Upper lobe of right lung (tissue), 1 donor: ENCODE measurements at regions not wholly inside any gene's neighbourhood (a gene's known extent, or its start where the extent isn't known, plus 50 kb on each side); places are given as distances from the start of the nearest gene placed in this dataset.

ENCODE experiments used
- ATAC-seq: fragments of 200-7000 bp; cut with Tn5 transposase; one replicate; pipeline ENCODE4 v1.9.1; 2020; ENCODE audit warnings: mild to moderate bottlenecking, moderate library complexity
- DNase-seq: peaks from one replicate; pipeline ENCODE4 v3.0.0-alpha.2; 2020
- H3K27ac ChIP-seq: fragments of 200-600 bp; one replicate; pipeline ENCODE4 v1.8.0; 2022
- H3K27me3 ChIP-seq: fragments of 200-600 bp; one replicate; pipeline ENCODE4 v1.8.0; 2022; ENCODE audit warnings: mild to moderate bottlenecking
- H3K36me3 ChIP-seq: fragments of 200-600 bp; one replicate; pipeline ENCODE4 v1.8.0; 2022
- H3K4me1 ChIP-seq: fragments of 200-600 bp; one replicate; pipeline ENCODE4 v1.8.0; 2022
- H3K4me3 ChIP-seq: fragments of 200-600 bp; one replicate; pipeline ENCODE4 v1.8.0; 2022; ENCODE audit warnings: mild to moderate bottlenecking
- H3K9me3 ChIP-seq: fragments of 200-600 bp; one replicate; pipeline ENCODE4 v1.8.0; 2022
- intact Hi-C: fragments of 100-400 bp; cut with DNase I; formaldehyde crosslinking; loops from one replicate; pipeline ENCODE4 v1.11.0; 2022
- TF ChIP-seq, protein P1 (sequence below): fragments of 200-600 bp; IDR thresholded peaks from one replicate; pipeline ENCODE4 v1.8.0; 2022; ENCODE audit warnings: antibody characterized with exemption
- donor health status: DM: no; HTN: yes; CAD: no; lungs with severe emphysema.

DNA sequence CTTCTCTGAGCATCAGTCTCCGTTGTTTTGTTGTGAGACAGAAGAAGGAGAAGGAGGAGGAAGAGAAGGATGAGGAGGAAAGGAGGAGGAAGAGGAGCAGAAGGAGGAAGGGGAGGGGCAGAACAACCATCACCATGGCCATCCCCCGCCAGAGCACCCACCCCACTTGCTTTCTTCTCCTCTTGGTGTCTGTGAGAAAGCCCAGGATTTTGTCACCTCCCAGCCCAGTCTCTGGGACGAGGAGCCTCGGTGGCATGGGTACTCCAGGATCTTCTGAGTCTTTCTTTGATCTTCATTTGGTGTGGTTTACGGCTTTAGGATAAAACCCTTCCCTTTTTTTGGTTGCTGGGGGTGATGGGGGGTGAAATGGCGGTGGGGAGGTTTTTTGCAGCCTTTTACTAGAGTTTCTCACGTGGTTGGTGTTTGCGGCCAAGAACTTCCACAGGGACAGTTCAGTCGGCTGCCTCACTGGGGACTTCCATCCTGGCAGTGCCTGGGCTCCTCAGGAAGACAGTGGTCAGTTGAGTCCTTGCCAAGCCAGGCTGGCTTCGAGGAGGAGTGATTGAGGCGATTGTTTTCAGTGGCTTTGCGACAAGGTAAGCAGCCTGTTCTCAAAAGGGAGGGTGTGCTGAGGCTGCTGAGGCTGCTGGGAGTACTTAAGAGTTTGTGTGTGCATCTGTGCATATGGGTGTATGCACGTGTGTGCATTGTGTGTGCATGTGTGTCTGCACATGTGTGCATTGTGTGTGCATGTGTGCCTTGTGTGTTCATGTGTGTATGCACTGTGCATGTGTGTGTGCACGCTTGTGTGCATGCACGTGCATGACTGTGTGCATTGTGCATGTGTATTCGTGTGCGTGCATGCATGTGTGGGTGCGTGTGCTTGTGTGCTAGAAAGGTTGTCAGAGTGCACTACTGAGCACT, 567.5 kb downstream of the TBC1D22A start:
- Histone ChIP-seq H3K9me3 (no peaks in the 10 kb centered on the region), H3K27ac (no peak overlapping the region), H3K4me1 (no peaks in the 10 kb centered on the region), H3K36me3 (no peaks in the 10 kb centered on the region), H3K4me3 (no peak overlapping the region), H3K27me3 (no peaks in the 10 kb centered on the region)
- DNase-seq (no peak), ATAC-seq (no peak)
- TF ChIP-seq, protein P1, sequence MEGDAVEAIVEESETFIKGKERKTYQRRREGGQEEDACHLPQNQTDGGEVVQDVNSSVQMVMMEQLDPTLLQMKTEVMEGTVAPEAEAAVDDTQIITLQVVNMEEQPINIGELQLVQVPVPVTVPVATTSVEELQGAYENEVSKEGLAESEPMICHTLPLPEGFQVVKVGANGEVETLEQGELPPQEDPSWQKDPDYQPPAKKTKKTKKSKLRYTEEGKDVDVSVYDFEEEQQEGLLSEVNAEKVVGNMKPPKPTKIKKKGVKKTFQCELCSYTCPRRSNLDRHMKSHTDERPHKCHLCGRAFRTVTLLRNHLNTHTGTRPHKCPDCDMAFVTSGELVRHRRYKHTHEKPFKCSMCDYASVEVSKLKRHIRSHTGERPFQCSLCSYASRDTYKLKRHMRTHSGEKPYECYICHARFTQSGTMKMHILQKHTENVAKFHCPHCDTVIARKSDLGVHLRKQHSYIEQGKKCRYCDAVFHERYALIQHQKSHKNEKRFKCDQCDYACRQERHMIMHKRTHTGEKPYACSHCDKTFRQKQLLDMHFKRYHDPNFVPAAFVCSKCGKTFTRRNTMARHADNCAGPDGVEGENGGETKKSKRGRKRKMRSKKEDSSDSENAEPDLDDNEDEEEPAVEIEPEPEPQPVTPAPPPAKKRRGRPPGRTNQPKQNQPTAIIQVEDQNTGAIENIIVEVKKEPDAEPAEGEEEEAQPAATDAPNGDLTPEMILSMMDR = no peak
- intact Hi-C loops = no loop called here

DNA sequence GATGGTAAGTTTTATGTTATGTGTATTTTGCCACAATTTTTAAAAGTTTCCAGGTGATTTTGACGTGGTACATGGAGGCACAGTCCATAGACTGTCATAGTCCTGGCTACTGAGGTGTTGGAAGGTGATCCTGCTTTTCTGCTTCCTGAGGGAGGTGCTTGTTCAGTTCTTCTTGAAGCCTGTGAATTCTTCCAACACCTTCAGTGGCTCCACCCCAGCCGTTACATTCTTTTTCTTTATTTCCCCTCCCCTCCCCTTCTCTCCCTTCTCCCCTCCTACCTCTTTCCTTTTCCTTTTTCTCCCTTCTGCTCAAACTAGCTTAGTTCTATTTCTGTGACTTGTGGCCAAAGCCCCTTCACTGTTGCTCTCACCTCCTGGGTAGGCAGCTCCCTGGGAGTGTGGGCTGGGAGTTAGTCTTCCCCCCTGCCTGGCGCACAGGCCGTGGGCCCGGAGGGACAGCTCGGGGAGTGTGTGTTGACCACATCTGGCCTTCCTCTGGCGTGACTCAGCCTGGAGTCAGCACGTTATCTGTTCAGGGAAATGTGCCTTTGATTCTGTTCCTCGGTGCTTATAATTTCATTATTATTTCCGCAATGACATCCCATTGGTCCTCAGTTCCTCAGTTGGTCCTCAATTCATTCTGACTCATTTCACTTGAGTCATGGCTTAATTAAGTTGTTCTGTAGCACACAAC, 566.2 kb downstream of the TBC1D22A start:
- intact Hi-C loops = no loop called here
- TF ChIP-seq, protein P1 = no peak
- H3K4me1 ChIP-seq = no peaks in the 10 kb centered on the region
- no peaks in the 10 kb centered on the region for H3K36me3 ChIP-seq
- H3K27me3 ChIP-seq = no peaks in the 10 kb centered on the region
- H3K4me3 ChIP-seq = no peak overlapping the region
- DNase-seq = no peak
- no peak overlapping the region for H3K27ac ChIP-seq
- no peak for ATAC-seq
- H3K9me3 ChIP-seq = no peaks in the 10 kb centered on the region

DNA sequence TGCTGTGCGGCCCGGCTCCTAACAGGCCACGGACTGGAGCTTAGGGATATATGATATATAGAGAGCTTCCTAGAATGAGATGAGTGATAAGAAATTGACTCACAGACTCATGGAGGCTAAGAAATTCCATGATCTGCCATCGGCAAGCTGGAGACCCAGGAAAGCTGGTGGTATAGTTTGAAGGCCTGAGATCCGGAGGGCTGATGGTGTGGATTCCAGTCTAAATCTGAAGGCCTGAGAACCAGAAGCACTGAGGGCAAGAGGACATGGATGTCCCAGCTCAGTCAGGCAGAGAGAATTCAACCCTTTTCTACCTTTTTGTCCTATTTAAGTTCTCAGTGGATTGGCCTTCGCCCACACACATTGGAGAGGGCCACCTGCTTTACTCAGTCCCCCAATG, 564.8 kb downstream of the TBC1D22A start:
- intact Hi-C loops = no loop called here

DNA sequence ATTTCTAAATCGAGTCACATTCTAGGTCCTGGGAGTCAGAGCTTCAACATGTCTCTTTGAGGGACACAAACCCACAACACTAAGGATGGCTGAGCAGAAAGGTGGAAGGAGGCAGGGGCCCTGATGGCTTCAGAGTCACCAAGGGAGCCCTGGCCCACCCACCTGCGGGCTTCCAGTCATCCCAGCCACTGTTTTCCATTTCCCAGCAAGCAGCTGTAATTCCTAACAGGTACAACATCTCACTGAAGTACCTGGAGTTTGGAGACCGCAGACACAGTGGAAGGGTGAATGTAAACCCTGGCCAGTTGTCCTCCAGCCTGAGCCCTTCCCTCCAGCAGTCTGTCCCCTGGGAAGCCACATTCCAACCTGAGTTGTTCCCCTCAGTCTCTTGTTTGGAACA, 562.8 kb downstream of the TBC1D22A start:
- no peaks in the 10 kb centered on the region for H3K36me3 ChIP-seq
- ATAC-seq = no peak
- H3K9me3 ChIP-seq = no peaks in the 10 kb centered on the region
- no peaks in the 10 kb centered on the region for H3K27me3 ChIP-seq
- no peak overlapping the region for H3K27ac ChIP-seq
- no peak overlapping the region for H3K4me3 ChIP-seq
- TF ChIP-seq, protein P1 = no peak
- intact Hi-C loops = no loop called here
- H3K4me1 ChIP-seq = no peaks in the 10 kb centered on the region
- no peak for DNase-seq

More for the DNA sequence above, 564.8 kb downstream of the TBC1D22A start:
- DNase-seq (no peak), ATAC-seq (no peak)
- no peaks in the 10 kb centered on the region for H3K4me1 ChIP-seq
- H3K9me3 ChIP-seq = no peaks in the 10 kb centered on the region
- no peaks in the 10 kb centered on the region for H3K36me3 ChIP-seq
- H3K4me3 ChIP-seq = no peak overlapping the region
- no peaks in the 10 kb centered on the region for H3K27me3 ChIP-seq
- no peak overlapping the region for H3K27ac ChIP-seq
- TF ChIP-seq, protein P1 = no peak

DNA sequence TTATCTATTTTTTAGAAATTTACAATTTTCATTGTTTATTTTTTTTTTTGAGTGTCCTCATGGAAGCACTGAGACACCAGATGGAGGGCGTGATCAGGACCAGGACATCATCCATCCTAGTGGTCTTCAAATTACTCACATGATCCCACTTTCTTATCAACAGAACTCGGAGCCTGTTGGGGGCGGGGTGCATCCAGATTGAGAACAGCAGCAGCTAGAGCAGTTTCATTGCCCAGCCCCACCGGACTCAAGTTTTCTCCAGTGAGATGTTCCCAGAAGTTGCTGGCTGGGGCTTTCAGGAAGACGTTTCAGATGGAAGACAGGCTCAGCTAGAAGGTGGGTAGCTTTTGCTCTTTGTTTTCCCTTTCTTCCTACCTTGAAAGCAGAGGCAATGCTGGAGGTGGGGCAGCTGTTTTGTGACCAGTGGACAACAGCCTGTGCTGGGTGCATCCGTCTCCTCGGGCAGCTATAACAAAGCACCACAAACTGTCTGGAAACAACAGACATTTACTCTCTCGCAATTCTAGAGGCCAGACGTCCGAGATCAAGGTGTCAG, 562.1 kb downstream of the TBC1D22A start:
- no peak for ATAC-seq
- H3K4me1 ChIP-seq = no peaks in the 10 kb centered on the region
- TF ChIP-seq, protein P1 = no peak
- H3K9me3 ChIP-seq = no peaks in the 10 kb centered on the region
- H3K27ac ChIP-seq = no peak overlapping the region
- no peak overlapping the region for H3K4me3 ChIP-seq
- no peaks in the 10 kb centered on the region for H3K36me3 ChIP-seq
- no peak for DNase-seq
- H3K27me3 ChIP-seq = peaks cover 4% of the 10 kb centered on the region
- intact Hi-C loops = no loop called here
